HL-60 (cell line): ENCODE measurements at regions not wholly inside any gene's neighbourhood (a gene's known extent, or its start where the extent isn't known, plus 50 kb on each side); places are given as distances from the start of the nearest gene placed in this dataset.

Experiments
- CTCF ChIP-seq: IDR thresholded peaks from one replicate; pipeline ENCODE4 v1.5.1; 2011; ENCODE audit warnings: low read length, control low read depth, inconsistent platforms; ENCODE audit not compliant: insufficient read depth
- POLR2AphosphoS5 ChIP-seq: IDR thresholded peaks from 2 replicates; pipeline ENCODE4 v1.6.1; 2012; ENCODE audit warnings: low read depth
- SPI1 ChIP-seq: IDR thresholded peaks from 2 replicates; pipeline ENCODE4 v1.6.1; 2012; ENCODE audit warnings: low read depth, mild to moderate bottlenecking, borderline replicate concordance
- TF ChIP-seq, protein P1 (sequence below): IDR thresholded peaks from 2 replicates; pipeline ENCODE4 v1.6.1; 2012; ENCODE audit warnings: low read depth; ENCODE audit not compliant: insufficient replicate concordance

DNA sequence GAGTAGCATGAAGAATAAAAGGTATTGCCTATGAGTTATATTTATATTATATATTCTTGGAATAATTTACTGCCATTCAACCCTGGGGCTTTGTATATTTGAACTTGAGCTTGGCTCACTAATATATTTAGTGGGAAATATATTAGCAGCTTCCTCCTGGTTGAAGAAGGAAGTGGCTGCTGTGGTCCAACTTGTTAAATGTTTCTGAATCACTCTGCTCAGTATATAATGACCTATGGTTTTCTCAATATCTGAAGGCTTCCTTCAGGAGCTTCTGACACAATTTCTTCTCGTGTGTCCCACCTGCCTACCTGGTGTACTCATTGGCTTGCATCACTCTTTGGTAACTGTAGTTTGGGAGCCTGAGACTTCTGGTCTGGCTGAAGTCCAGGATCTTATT lies 646.4 kb downstream of the TBC1D4 start:
- no peak for TF ChIP-seq CTCF
- TF ChIP-seq POLR2AphosphoS5, result no peak
- TF ChIP-seq, protein P1, sequence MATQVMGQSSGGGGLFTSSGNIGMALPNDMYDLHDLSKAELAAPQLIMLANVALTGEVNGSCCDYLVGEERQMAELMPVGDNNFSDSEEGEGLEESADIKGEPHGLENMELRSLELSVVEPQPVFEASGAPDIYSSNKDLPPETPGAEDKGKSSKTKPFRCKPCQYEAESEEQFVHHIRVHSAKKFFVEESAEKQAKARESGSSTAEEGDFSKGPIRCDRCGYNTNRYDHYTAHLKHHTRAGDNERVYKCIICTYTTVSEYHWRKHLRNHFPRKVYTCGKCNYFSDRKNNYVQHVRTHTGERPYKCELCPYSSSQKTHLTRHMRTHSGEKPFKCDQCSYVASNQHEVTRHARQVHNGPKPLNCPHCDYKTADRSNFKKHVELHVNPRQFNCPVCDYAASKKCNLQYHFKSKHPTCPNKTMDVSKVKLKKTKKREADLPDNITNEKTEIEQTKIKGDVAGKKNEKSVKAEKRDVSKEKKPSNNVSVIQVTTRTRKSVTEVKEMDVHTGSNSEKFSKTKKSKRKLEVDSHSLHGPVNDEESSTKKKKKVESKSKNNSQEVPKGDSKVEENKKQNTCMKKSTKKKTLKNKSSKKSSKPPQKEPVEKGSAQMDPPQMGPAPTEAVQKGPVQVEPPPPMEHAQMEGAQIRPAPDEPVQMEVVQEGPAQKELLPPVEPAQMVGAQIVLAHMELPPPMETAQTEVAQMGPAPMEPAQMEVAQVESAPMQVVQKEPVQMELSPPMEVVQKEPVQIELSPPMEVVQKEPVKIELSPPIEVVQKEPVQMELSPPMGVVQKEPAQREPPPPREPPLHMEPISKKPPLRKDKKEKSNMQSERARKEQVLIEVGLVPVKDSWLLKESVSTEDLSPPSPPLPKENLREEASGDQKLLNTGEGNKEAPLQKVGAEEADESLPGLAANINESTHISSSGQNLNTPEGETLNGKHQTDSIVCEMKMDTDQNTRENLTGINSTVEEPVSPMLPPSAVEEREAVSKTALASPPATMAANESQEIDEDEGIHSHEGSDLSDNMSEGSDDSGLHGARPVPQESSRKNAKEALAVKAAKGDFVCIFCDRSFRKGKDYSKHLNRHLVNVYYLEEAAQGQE, result no peak
- TF ChIP-seq SPI1, result no peak
